NB4 (cell line): ENCODE measurements at regions not wholly inside any gene's neighbourhood (a gene's known extent, or its start where the extent isn't known, plus 50 kb on each side); places are given as distances from the start of the nearest gene placed in this dataset.

Experiments used
- DNase-seq: peaks from one replicate; pipeline ENCODE4 v3.0.0; 2010; ENCODE audit warnings: low read depth
- H3K4me3 ChIP-seq: one replicate; pipeline ENCODE4 v1.5.1; 2011; ENCODE audit warnings: mild to moderate bottlenecking, low read depth, low read length, moderate library complexity
- CTCF ChIP-seq: IDR thresholded peaks from one replicate; pipeline ENCODE4 v1.5.1; 2012; ENCODE audit warnings: low read depth, low read length
- MAX ChIP-seq: IDR thresholded peaks from 2 replicates; pipeline ENCODE4 v1.6.1; 2011; ENCODE audit warnings: low read depth, low read length
- MYC ChIP-seq: IDR thresholded peaks from 2 replicates; pipeline ENCODE4 v1.6.1; 2011; ENCODE audit warnings: low read depth, low read length
- POLR2A ChIP-seq: IDR thresholded peaks from 2 replicates; pipeline ENCODE4 v1.6.1; 2011; ENCODE audit warnings: mild to moderate bottlenecking; ENCODE audit not compliant: insufficient read length; ENCODE audit errors: extremely low read depth

- H3K4me3 ChIP-seq, result no peak overlapping the region
- no peak for DNase-seq
- TF ChIP-seq MAX (no peak), MYC (no peak), POLR2A (no peak), CTCF (no peak)
Measured at GRCh38 chr4:123976285-123976684, 579.7 kb downstream of the SPRY1 start.

- DNase-seq, result no peak
- no peak overlapping the region for H3K4me3 ChIP-seq
- TF ChIP-seq MYC (no peak), POLR2A (no peak), CTCF (no peak), MAX (no peak)
Measured at GRCh38 chr4:123976819-123977218, 580.2 kb downstream of the SPRY1 start.

GRCh38 chr4:123977641-123978081 lies 581.1 kb downstream of the SPRY1 start:
- DNase-seq, result no peak
- TF ChIP-seq MYC (no peak), MAX (no peak), CTCF (no peak), POLR2A (no peak)

GRCh38 chr4:123978637-123979036 lies 582.0 kb downstream of the SPRY1 start:
- H3K4me3 ChIP-seq, result no peak overlapping the region
- TF ChIP-seq CTCF, result no peak
- TF ChIP-seq MYC, result no peak
- no peak for TF ChIP-seq MAX
- no peak for TF ChIP-seq POLR2A
- no peak for DNase-seq

More at GRCh38 chr4:123977641-123978081, 581.1 kb downstream of the SPRY1 start:
- H3K4me3 ChIP-seq, result no peak overlapping the region

GRCh38 chr4:123980736-123981300 lies 584.2 kb downstream of the SPRY1 start:
- TF ChIP-seq CTCF, result no peak
- no peak for TF ChIP-seq MAX
- TF ChIP-seq MYC, result no peak
- no peak for TF ChIP-seq POLR2A
- DNase-seq, result no peak
- H3K4me3 ChIP-seq, result no peak overlapping the region

- DNase-seq, result no peak
- TF ChIP-seq POLR2A (no peak), MAX (no peak), MYC (no peak), CTCF (no peak)
- no peak overlapping the region for H3K4me3 ChIP-seq
Measured at GRCh38 chr4:123984886-123985285, 588.3 kb downstream of the SPRY1 start.
